GM12891 (cell line): ENCODE measurements at regions not wholly inside any gene's neighbourhood (a gene's known extent, or its start where the extent isn't known, plus 50 kb on each side); places are given as distances from the start of the nearest gene placed in this dataset.

Experiments
- POLR2A ChIP-seq: IDR thresholded peaks from 2 replicates; pipeline ENCODE4 v1.6.1; 2011; ENCODE audit warnings: low read depth, low read length, control low read depth
- POLR2AphosphoS5 ChIP-seq: IDR thresholded peaks from 2 replicates; pipeline ENCODE4 v1.6.1; 2011; ENCODE audit warnings: low read depth, low read length, control low read depth
- SPI1 ChIP-seq: IDR thresholded peaks from 2 replicates; pipeline ENCODE4 v1.6.1; 2011; ENCODE audit warnings: low read depth, low read length, control low read depth
- TAF1 ChIP-seq: IDR thresholded peaks from 2 replicates; pipeline ENCODE4 v1.6.1; 2011; ENCODE audit warnings: low read depth, low read length, control low read depth

DNA sequence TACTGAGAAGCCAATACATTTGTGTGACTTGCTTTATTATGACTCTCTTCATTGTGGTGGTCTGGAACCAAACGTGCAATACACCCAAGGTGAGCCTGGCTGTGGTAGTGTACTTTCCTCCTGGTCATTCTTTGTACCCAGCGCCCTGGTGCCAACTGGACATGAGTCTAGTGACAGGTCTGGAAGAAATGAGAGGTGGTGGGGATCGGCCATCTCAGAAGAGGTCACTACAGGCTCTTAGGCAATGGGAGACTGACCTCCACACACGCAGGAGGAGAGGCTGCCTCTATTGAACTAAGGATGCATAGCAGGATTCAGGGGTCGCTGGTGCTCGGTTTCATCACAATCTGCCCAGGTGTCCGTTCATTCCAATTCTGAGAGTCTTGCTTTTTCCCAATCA is 56.4 kb upstream of the RTL6 start:
- TF ChIP-seq POLR2AphosphoS5 (no peak), POLR2A (no peak), TAF1 (no peak), SPI1 (no peak)
